ENCODE measurements at regions not wholly inside any gene's neighbourhood (a gene's known extent, or its start where the extent isn't known, plus 50 kb on each side); places are given as distances from the start of the nearest gene placed in this dataset.
A peak's percentile ranks its signal among the peaks of the same experiment; 100 is the strongest.
"Not testable (repeated sequence)": the region's sequence is repeated elsewhere in the genome, so short reads cannot be mapped to it uniquely, and the experiment has no call there.

- no peak for DNase-seq
These were observed 50.2 kb upstream of the PLET1 start for GRCh38 chr11:112310848-112311247.

- DNase-seq = no peak
These were observed 54.5 kb upstream of the PLET1 start for GRCh38 chr11:112315057-112315720.

- no peak for DNase-seq
These were observed 55.4 kb upstream of the PLET1 start for GRCh38 chr11:112315861-112316739.

- DNase-seq = no peak
These were observed 56.3 kb upstream of the PLET1 start for GRCh38 chr11:112316971-112317370.

GRCh38 chr11:112318184-112318591 is 57.5 kb upstream of the PLET1 start:
- no peak for DNase-seq

GRCh38 chr11:112318661-112319060 is 58.0 kb upstream of the PLET1 start:
- no peak for DNase-seq

GRCh38 chr11:112320668-112321067 is 60.0 kb upstream of the PLET1 start:
- no peak for DNase-seq

- DNase-seq = peak; percentile 94
These were observed 61.0 kb upstream of the PLET1 start for GRCh38 chr11:112321501-112322172.

- DNase-seq = no peak
These were observed 61.6 kb upstream of the PLET1 start for GRCh38 chr11:112322173-112322790.

GRCh38 chr11:112334381-112334780 is 73.7 kb upstream of the PLET1 start:
- DNase-seq = no peak

GRCh38 chr11:112336356-112336886 is 75.8 kb upstream of the PLET1 start:
- no peak for DNase-seq

GRCh38 chr11:112339566-112339965 is 78.9 kb upstream of the PLET1 start:
- no peak for DNase-seq

- DNase-seq = no peak
These were observed 82.8 kb upstream of the PLET1 start for GRCh38 chr11:112343368-112344039.

- DNase-seq = no peak
These were observed 83.4 kb upstream of the PLET1 start for GRCh38 chr11:112344040-112344413.

- peak; percentile 37 for DNase-seq
These were observed 84.5 kb upstream of the PLET1 start for GRCh38 chr11:112345166-112345565.

- DNase-seq = no peak
These were observed 85.0 kb upstream of the PLET1 start for GRCh38 chr11:112345706-112346105.

GRCh38 chr11:112346586-112346985 is 85.9 kb upstream of the PLET1 start:
- DNase-seq = no peak

- DNase-seq = no peak
These were observed 87.9 kb upstream of the PLET1 start for GRCh38 chr11:112348480-112349029.

GRCh38 chr11:112351423-112351822 is 90.8 kb upstream of the PLET1 start:
- not testable (repeated sequence) for DNase-seq

GRCh38 chr11:112352907-112353306 is 92.2 kb upstream of the PLET1 start:
- no peak for DNase-seq

- DNase-seq = no peak
These were observed 93.7 kb upstream of the PLET1 start for GRCh38 chr11:112354364-112354763.

- DNase-seq = no peak
These were observed 95.1 kb upstream of the PLET1 start for GRCh38 chr11:112355726-112356125.

All from NCI-H524 treated with DMSO at 0.1 percent for 48 hours (cell line).